ENCODE measurements at regions not wholly inside any gene's neighbourhood (a gene's known extent, or its start where the extent isn't known, plus 50 kb on each side); places are given as distances from the start of the nearest gene placed in this dataset.

- TF ChIP-seq CTCF (IDR thresholded peaks at IDR 0.05) (no peak), POLR2A (IDR thresholded peaks at IDR 0.05) (no peak)
These were observed 375.2 kb downstream of the AACS start for GRCh38 chr12:125440399-125440798.
